Central memory CD8-positive, alpha-beta T cell (primary cell): ENCODE measurements at regions not wholly inside any gene's neighbourhood (a gene's known extent, or its start where the extent isn't known, plus 50 kb on each side); places are given as distances from the start of the nearest gene placed in this dataset.

Experiments used
- ATAC-seq: fragments of 150-1000 bp; cut with Tn5 transposase; replicated peaks from 2 replicates; pipeline ENCODE4 v1.10.0; 2022; ENCODE audit warnings: mild to moderate bottlenecking, moderate FRiP score, moderate number of reproducible peaks; ENCODE audit not compliant: poor library complexity, severe bottlenecking; ENCODE audit errors: extremely low read depth
- DNase-seq, 2 donors: peaks; one replicate each; pipeline ENCODE4 v3.0.0; 2021; ENCODE audit warnings: low spot score in 2 of 2
- H3K27ac Mint-ChIP-seq: one replicate; pipeline ENCODE4 v1.8.0; 2022; ENCODE audit warnings: low read depth, mild to moderate bottlenecking, moderate library complexity, mixed read lengths
- H3K27me3 Mint-ChIP-seq: one replicate; pipeline ENCODE4 v1.8.0; 2022; ENCODE audit warnings: mixed read lengths
- H3K36me3 Mint-ChIP-seq: one replicate; pipeline ENCODE4 v1.8.0; 2022; ENCODE audit warnings: mild to moderate bottlenecking, moderate library complexity, mixed read lengths; ENCODE audit not compliant: insufficient read depth
- H3K4me1 Mint-ChIP-seq: one replicate; pipeline ENCODE4 v1.8.0; 2022; ENCODE audit warnings: mixed read lengths
- H3K4me3 Mint-ChIP-seq: one replicate; pipeline ENCODE4 v1.8.0; 2022; ENCODE audit warnings: mild to moderate bottlenecking, moderate library complexity, mixed read lengths
- H3K9me3 Mint-ChIP-seq: one replicate; pipeline ENCODE4 v1.8.0; 2022; ENCODE audit warnings: mixed read lengths

- Mint-ChIP-seq H3K4me1 (no peaks in the 10 kb centered on the region), H3K36me3 (no peaks in the 10 kb centered on the region), H3K9me3 (peaks cover 4% of the 10 kb centered on the region), H3K27ac (no peak overlapping the region), H3K27me3 (no peaks in the 10 kb centered on the region), H3K4me3 (no peak overlapping the region)
- no peak for DNase-seq
- ATAC-seq: no peak
Measured at GRCh38 chr2:226520723-226521122, 278.9 kb downstream of the IRS1 start.

- H3K9me3 Mint-ChIP-seq: no peaks in the 10 kb centered on the region
- DNase-seq: no peak
- no peaks in the 10 kb centered on the region for H3K36me3 Mint-ChIP-seq
- no peaks in the 10 kb centered on the region for H3K4me1 Mint-ChIP-seq
- H3K27me3 Mint-ChIP-seq: no peaks in the 10 kb centered on the region
- H3K4me3 Mint-ChIP-seq: no peak overlapping the region
- no peak for ATAC-seq
- H3K27ac Mint-ChIP-seq: no peak overlapping the region
Measured at GRCh38 chr2:226515344-226516055, 284.1 kb downstream of the IRS1 start.

- no peaks in the 10 kb centered on the region for H3K36me3 Mint-ChIP-seq
- no peaks in the 10 kb centered on the region for H3K4me1 Mint-ChIP-seq
- no peaks in the 10 kb centered on the region for H3K27me3 Mint-ChIP-seq
- no peaks in the 10 kb centered on the region for H3K9me3 Mint-ChIP-seq
- DNase-seq (no peak), ATAC-seq (no peak)
- H3K4me3 Mint-ChIP-seq: no peak overlapping the region
- no peak overlapping the region for H3K27ac Mint-ChIP-seq
Measured at GRCh38 chr2:226514895-226515294, 284.7 kb downstream of the IRS1 start.

GRCh38 chr2:226511311-226511710, 288.3 kb downstream of the IRS1 start:
- Mint-ChIP-seq H3K27me3 (no peaks in the 10 kb centered on the region), H3K27ac (no peak overlapping the region), H3K36me3 (no peaks in the 10 kb centered on the region), H3K4me1 (no peaks in the 10 kb centered on the region), H3K9me3 (no peaks in the 10 kb centered on the region), H3K4me3 (no peak overlapping the region)
- DNase-seq: no peak
- no peak for ATAC-seq

GRCh38 chr2:226508683-226509082, 290.9 kb downstream of the IRS1 start:
- ATAC-seq (no peak), DNase-seq (no peak)
- no peak overlapping the region for H3K27ac Mint-ChIP-seq
- no peak overlapping the region for H3K4me3 Mint-ChIP-seq
- no peaks in the 10 kb centered on the region for H3K9me3 Mint-ChIP-seq
- no peaks in the 10 kb centered on the region for H3K36me3 Mint-ChIP-seq
- no peaks in the 10 kb centered on the region for H3K4me1 Mint-ChIP-seq
- H3K27me3 Mint-ChIP-seq: no peaks in the 10 kb centered on the region

- DNase-seq: no peak
- Mint-ChIP-seq H3K4me3 (no peak overlapping the region), H3K36me3 (no peaks in the 10 kb centered on the region), H3K27me3 (peaks cover 1% of the 10 kb centered on the region), H3K27ac (no peak overlapping the region), H3K9me3 (no peaks in the 10 kb centered on the region), H3K4me1 (no peaks in the 10 kb centered on the region)
- ATAC-seq: no peak
Measured at GRCh38 chr2:226508005-226508404, 291.6 kb downstream of the IRS1 start.

GRCh38 chr2:226497146-226497909, 302.3 kb downstream of the IRS1 start:
- ATAC-seq: no peak
- no peak for DNase-seq
- no peak overlapping the region for H3K4me3 Mint-ChIP-seq

GRCh38 chr2:226496273-226496550, 303.4 kb downstream of the IRS1 start:
- Mint-ChIP-seq H3K9me3 (no peaks in the 10 kb centered on the region), H3K27me3 (peaks cover 15% of the 10 kb centered on the region), H3K36me3 (no peaks in the 10 kb centered on the region), H3K27ac (no peak overlapping the region), H3K4me1 (no peaks in the 10 kb centered on the region), H3K4me3 (no peak overlapping the region)
- ATAC-seq (no peak), DNase-seq (no peak)

More at GRCh38 chr2:226497146-226497909, 302.3 kb downstream of the IRS1 start:
- peaks cover 17% of the 10 kb centered on the region for H3K27me3 Mint-ChIP-seq
- no peak overlapping the region for H3K27ac Mint-ChIP-seq
- H3K4me1 Mint-ChIP-seq: no peaks in the 10 kb centered on the region
- H3K36me3 Mint-ChIP-seq: no peaks in the 10 kb centered on the region
- no peaks in the 10 kb centered on the region for H3K9me3 Mint-ChIP-seq

- no peaks in the 10 kb centered on the region for H3K4me1 Mint-ChIP-seq
- no peak overlapping the region for H3K27ac Mint-ChIP-seq
- no peak overlapping the region for H3K4me3 Mint-ChIP-seq
- H3K9me3 Mint-ChIP-seq: no peaks in the 10 kb centered on the region
- peaks cover 15% of the 10 kb centered on the region for H3K27me3 Mint-ChIP-seq
- ATAC-seq (no peak), DNase-seq (no peak)
- H3K36me3 Mint-ChIP-seq: no peaks in the 10 kb centered on the region
Measured at GRCh38 chr2:226495466-226496272, 304.0 kb downstream of the IRS1 start.

- ATAC-seq (no peak), DNase-seq (no peak)
- no peaks in the 10 kb centered on the region for H3K36me3 Mint-ChIP-seq
Measured at GRCh38 chr2:226491112-226491511, 308.5 kb downstream of the IRS1 start.

GRCh38 chr2:226489775-226490541, 309.7 kb downstream of the IRS1 start:
- DNase-seq (no peak), ATAC-seq (no peak)
- no peaks in the 10 kb centered on the region for H3K4me1 Mint-ChIP-seq

More at GRCh38 chr2:226491112-226491511, 308.5 kb downstream of the IRS1 start:
- no peak overlapping the region for H3K27ac Mint-ChIP-seq
- no peaks in the 10 kb centered on the region for H3K4me1 Mint-ChIP-seq
- no peak overlapping the region for H3K4me3 Mint-ChIP-seq
- H3K27me3 Mint-ChIP-seq: no peaks in the 10 kb centered on the region
- H3K9me3 Mint-ChIP-seq: no peaks in the 10 kb centered on the region

GRCh38 chr2:226488034-226488433, 311.6 kb downstream of the IRS1 start:
- no peaks in the 10 kb centered on the region for H3K4me1 Mint-ChIP-seq
- H3K27ac Mint-ChIP-seq: no peak overlapping the region
- H3K36me3 Mint-ChIP-seq: no peaks in the 10 kb centered on the region

More at GRCh38 chr2:226489775-226490541, 309.7 kb downstream of the IRS1 start:
- Mint-ChIP-seq H3K9me3 (no peaks in the 10 kb centered on the region), H3K4me3 (no peak overlapping the region), H3K36me3 (no peaks in the 10 kb centered on the region), H3K27ac (no peak overlapping the region), H3K27me3 (peaks cover 1% of the 10 kb centered on the region)

More at GRCh38 chr2:226488034-226488433, 311.6 kb downstream of the IRS1 start:
- Mint-ChIP-seq H3K27me3 (peaks cover 20% of the 10 kb centered on the region), H3K9me3 (no peaks in the 10 kb centered on the region), H3K4me3 (no peak overlapping the region)
- DNase-seq: no peak
- ATAC-seq: no peak
